Fibroblast of mammary gland (primary cell): ENCODE measurements at regions not wholly inside any gene's neighbourhood (a gene's known extent, or its start where the extent isn't known, plus 50 kb on each side); places are given as distances from the start of the nearest gene placed in this dataset.

Experiments
- DNase-seq: peaks from one replicate; pipeline ENCODE4 v3.0.0-alpha.2; 2010; ENCODE audit warnings: low read depth
- H3K4me3 ChIP-seq: 2 replicates; pipeline ENCODE4 v1.5.1; 2011; ENCODE audit warnings: low read depth, mild to moderate bottlenecking, low read length, moderate library complexity; ENCODE audit not compliant: control insufficient read depth
- CTCF ChIP-seq: conservative IDR thresholded peaks from 2 replicates; pipeline ENCODE4 v1.5.1; 2011; ENCODE audit warnings: low read depth, low read length, inconsistent platforms; ENCODE audit not compliant: control insufficient read depth, insufficient read depth

- H3K4me3 ChIP-seq: no peak overlapping the region
- DNase-seq: no peak
- no peak for TF ChIP-seq CTCF
These were observed 64.2 kb upstream of the FAM20A start for GRCh38 chr17:68665373-68665772.

DNA sequence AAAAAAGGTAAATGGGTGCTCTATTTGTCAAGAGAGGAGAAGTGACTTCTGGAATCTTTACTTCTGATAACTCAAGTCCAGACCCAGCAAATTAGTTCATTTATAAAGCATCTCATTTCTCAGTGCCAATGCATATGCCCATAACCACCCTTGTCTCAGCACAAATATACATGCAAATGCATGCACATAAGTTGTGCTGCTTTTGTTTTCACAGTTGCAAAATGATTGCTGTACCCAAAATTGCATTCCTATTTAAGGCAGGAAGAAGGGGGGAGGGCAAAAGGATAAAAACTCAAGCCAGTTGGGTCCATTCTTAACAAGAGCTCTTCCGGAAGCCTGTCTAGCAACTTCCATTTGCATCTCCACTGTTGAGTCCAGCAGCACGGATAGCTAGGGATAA lies 61.3 kb upstream of the FAM20A start:
- no peak overlapping the region for H3K4me3 ChIP-seq
- no peak for DNase-seq
- TF ChIP-seq CTCF: no peak

- DNase-seq: no peak
- no peak for TF ChIP-seq CTCF
- no peak overlapping the region for H3K4me3 ChIP-seq
These were observed 60.9 kb upstream of the FAM20A start for GRCh38 chr17:68662037-68662432.

- no peak overlapping the region for H3K4me3 ChIP-seq
- no peak for TF ChIP-seq CTCF
- no peak for DNase-seq
These were observed 60.3 kb upstream of the FAM20A start for GRCh38 chr17:68661265-68662036.

DNA sequence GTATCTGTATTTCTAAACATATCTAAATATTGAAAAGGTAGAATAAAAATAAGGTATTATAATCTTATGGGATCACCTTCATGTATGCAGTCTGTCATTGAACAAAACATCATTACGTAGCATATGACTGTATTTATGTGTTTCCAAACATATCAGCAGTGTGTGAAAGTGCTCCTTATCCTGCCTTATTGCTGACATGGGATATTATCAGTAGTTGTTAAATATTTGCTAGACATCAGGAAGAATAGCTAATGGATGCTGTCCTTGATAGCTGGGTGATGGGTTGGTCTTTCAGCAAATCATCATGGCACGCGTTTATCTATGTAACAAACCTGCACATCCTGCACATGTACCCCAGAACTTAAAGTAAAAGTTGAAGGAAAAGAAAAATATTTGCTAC lies 59.1 kb upstream of the FAM20A start:
- TF ChIP-seq CTCF: no peak
- H3K4me3 ChIP-seq: no peak overlapping the region
- DNase-seq: no peak

DNA sequence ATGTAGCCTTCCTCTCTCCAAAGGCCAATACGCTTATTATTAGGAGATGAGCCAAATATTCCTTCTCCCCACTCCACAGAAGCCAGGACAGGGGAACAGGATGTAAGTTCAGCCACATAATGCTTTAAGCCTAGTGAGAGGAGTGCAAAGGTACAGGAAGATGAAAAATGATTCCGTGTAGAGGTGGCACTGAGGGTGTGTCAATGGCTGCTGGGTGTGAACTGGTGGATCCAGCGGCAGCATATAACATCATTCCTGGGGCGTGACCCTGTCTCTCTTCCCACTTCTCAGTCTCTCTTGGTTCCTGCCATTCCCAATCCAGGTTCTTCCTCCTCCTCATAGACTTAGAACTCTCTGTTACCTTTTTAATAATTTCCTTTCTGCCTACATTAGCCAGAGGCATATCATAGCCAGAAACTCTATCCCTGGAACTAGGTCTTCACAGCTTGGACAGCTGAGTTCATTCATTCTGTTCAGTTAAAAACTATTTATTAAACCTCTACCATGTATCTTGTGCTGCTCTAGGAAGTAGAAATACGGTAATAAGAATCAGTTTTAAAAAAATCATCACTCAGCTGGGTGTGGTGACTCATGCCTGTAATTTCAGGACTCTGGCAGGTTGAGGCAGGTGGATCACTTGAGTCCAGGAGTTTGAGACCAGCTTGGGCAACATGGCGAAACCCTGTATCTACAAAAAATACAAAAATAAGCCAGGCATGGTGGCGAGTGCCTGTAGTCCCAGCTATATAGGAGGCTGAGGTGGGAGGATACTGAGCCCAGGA lies 58.0 kb upstream of the FAM20A start:
- H3K4me3 ChIP-seq: no peak overlapping the region
- no peak for TF ChIP-seq CTCF
- DNase-seq: no peak
